ENCODE measurements at regions not wholly inside any gene's neighbourhood (a gene's known extent, or its start where the extent isn't known, plus 50 kb on each side); places are given as distances from the start of the nearest gene placed in this dataset.
"Not testable (repeated sequence)": the region's sequence is repeated elsewhere in the genome, so short reads cannot be mapped to it uniquely, and the experiment has no call there.

- no peak for DNase-seq
These were observed 423.2 kb upstream of the ONECUT1 start for GRCh38 chr15:53213336-53213735.

DNA sequence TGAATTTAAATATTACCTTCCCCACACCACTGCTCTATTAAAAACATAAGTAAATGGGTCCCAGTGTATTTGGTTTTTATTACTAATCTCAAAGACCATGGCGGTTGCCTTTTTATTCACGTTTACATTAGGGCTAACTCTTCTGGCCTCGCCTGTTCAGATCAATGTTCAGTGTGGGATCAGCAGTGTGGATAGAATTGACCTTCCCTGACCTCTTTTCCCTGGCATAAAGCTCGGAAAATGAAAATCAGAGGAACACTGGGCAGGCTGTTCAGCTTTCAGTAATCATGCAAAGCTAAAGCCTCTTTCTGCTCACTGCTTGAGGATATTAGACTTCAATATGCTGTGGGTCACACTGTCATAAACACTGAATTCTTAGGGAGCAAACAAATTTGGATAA, 422.6 kb upstream of the ONECUT1 start:
- no peak for DNase-seq

- no peak for DNase-seq
These were observed 420.5 kb upstream of the ONECUT1 start for GRCh38 chr15:53210653-53211052.

- DNase-seq, result no peak
These were observed 419.4 kb upstream of the ONECUT1 start for GRCh38 chr15:53209396-53210042.

DNA sequence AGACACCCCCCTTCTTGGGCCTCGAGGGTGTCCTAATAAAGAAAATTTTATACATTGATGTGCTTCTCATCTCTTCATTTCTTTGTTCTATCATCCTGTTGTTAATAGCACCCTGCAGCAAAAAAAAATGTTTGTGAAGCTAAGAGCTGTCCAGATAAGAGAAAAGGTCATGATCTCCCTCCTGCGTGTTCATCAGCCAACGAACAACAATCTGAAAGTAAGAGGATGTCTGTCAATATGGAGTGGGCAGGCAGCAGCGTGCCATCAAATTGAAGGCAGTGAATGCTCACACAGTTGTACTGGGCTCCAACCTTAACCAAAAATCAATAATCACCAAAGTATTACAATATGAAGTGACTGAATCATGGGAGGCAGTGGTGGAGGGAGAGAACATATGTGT, 418.6 kb upstream of the ONECUT1 start:
- DNase-seq, result no peak

DNA sequence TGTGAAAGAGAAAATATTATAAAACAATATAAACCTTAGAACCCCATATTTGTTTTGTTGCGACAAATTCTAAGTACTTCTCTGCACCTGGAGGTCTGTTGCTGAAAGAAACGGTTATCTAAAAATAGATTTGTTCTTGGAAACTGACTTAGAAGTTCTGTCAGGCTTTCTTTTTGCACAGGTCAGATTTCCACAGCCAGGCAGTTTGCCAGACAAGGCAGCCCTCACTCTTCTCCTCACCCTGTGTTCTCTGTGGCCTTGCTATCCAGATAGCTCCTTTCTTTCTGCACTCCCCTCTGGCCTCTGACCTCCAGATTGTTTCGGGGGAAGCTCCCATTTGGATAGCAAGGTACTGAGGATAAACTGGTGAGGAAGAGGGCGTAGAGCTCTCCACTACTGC, 413.3 kb upstream of the ONECUT1 start:
- DNase-seq, result no peak

DNA sequence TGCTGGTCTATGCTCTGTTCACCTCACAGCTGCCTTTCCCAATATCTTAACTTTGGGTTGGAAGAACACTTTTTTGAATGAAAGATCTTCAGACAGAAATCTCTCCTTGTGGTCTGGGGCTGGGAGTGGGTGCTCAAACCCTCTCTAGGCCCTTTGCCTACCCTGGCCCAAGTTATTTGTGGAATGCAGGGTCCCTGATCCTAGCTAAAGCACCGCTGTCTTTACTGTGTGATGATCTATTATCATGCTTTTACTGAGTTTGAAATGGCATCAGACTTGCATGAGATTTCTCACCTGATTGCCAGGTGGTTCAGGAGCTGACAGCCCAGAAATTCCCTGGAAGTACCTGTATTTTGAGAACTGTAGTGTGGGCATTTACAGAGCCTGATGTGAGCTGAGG, 412.7 kb upstream of the ONECUT1 start:
- no peak for DNase-seq

DNA sequence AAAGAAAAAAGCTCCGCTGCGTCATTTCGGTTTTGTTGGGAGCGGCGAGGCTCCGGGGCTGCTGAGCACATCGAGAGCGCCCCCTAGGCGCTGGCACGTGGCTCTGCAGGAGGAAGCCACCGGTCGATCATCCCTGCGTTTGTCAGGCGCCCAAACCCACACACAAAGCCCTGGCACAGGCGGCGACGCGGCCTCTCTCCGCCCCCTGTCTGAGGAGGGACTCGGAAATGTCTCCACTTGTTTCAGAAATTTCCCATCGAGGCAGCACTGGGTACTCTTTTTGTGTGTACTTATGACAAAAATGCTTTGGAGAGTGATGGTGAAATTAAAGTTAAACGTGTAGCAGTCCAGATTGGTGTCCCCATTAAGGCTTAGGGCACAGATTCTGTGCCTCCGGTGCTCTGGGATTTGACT, 407.3 kb upstream of the ONECUT1 start:
- peak in 43 of 51 donors; percentile 2 to 74 (median 37) for DNase-seq

GRCh38 chr15:53196788-53197187, 406.7 kb upstream of the ONECUT1 start:
- DNase-seq, result no peak

GRCh38 chr15:53196242-53196641, 406.1 kb upstream of the ONECUT1 start:
- no peak for DNase-seq

- no peak for DNase-seq
These were observed 403.0 kb upstream of the ONECUT1 start for GRCh38 chr15:53193149-53193548.

- DNase-seq, result no peak
These were observed 399.7 kb upstream of the ONECUT1 start for GRCh38 chr15:53189860-53190259.

DNA sequence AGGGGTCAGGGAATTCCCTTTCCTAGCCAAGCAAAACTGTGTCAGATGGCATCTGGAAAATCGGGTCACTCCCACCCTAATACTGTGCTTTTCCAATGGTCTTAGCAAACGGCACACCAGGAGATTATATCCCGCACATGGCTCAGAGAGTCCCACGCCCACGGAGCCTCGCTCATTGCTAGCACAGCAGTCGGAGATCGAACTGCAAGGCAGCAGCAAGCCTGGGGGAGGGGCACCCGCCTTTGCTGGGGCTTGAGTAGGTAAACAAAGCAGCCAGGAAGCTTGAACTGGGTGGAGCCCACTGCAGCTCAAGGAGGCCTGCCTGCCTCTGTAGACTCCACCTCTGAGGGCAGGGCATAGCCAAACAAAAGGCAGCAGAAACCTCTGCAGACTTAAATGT, 393.3 kb upstream of the ONECUT1 start:
- not testable (repeated sequence) for DNase-seq

GRCh38 chr15:53171571-53171970, 381.4 kb upstream of the ONECUT1 start:
- no peak for DNase-seq

- no peak for DNase-seq
These were observed 376.6 kb upstream of the ONECUT1 start for GRCh38 chr15:53166684-53167201.

DNA sequence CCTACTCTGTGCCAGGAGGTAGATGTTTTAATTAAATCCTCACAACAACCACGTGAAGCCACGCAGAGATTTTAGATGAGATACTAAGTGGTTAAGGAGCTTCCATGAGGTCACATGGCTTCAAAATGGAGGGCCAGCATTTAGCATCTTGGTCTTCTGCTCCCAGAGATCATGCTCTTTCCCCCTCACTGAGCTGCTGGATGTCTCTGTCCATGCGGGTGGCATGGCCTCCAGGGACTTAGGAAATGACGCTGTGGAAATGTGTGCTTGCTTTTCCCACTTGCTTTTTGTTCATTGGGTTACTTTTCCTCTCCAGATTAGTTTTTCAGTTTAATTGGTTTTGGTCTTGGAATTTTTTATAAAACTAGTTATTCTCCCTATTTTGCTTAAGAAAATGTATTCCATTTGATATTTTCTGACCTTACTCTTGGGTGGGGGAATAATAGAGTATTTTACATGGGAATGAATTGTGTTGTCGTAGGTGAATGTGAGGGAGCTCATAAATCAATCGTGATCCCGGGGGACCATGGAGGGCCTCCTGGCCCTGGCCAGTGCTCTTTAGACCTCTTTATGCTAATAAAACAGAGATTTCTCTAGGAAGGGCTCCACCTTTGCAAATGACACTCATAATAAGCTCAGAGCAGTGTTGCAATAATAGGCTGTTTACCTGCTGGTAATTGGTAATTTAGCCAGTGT, 376.0 kb upstream of the ONECUT1 start:
- no peak for DNase-seq

DNA sequence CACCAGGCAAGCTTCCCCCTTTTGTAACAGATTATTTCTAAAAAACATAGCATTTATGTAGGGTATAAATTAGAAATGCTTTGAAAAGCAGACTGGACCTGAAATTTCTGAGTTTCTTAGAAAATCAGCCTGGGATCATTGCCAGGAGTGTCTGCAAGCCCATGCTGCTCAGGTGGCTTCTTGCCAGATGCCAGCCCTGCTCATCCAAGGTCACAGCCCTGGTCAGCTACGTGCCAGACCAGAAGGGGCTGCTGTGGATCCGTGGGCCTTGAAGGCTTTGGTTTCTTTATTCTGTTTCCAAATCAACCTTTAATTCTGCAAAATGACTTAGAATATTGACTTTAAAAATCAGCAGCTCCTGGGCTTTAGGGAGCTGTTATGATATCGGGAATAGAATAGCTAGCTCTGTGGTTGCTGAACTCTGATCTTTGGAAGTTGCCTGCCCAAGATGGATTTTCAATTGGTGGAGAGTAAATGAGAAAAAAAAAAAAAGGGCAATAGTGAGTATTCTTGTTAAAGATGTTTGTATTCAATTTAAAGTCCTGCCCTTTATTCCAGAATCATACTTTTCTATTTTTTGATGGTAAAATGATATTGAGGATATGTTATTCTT, 370.1 kb upstream of the ONECUT1 start:
- no peak for DNase-seq

GRCh38 chr15:53159458-53159857, 369.3 kb upstream of the ONECUT1 start:
- DNase-seq, result no peak

- no peak for DNase-seq
These were observed 368.9 kb upstream of the ONECUT1 start for GRCh38 chr15:53158995-53159394.

GRCh38 chr15:53133255-53133850, 343.2 kb upstream of the ONECUT1 start:
- no peak for DNase-seq

DNA sequence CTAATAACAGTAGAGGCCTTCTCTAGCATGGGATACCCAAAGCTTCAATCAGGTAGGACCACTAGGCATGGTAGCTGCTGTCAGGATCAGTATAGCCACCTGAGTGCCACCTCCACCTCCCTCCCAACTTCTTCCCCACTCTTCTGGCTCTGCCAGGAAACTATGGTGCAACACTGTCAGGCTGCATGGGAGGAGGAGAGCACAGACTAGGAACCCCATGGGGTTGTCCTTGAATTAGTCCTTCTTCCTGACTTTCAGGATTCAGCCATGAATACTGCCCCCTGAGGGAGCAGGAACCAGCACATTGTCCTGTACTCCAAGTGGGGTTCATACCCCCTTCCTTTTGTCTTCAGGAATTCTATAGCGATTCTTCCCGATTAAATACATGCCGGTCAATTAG, 340.8 kb upstream of the ONECUT1 start:
- DNase-seq, result no peak

DNA sequence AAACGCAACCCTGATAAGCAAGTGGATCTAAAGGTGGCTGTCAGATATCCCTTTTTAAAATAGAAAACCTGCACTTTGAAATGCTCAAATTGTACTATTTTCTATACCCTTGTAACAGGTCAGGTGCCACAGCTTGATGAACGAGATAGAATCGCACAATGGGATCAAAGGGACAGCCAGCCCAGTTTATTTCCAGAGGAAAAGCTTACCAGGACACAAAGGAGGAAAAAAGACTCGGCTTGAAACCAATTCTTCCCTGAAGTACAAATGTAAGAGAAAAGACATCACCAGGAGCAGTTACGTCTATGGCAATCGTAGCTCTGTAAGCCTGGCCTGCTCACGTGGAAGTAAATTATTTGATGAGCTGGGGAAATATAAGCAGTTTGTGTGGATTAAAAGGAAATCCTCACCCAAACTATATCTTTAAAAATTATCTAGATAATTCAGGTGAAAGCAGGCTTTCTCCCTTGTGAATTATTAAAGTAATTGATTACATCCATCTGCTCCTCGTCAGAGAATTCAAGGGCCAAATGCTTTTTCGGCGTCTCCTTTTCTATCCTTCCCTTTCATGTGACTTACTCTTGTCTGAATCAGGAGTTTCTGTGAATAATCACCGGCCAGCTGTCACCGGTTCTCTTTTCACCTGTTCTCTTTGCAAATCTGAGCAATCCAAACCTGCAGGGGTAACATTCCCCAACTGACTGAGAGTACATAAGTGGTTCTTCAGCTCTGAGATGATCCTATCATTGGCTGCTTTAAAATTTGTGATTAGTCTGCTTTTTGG, 339.2 kb upstream of the ONECUT1 start:
- DNase-seq, result no peak
